WTC11 (cell line): ENCODE measurements at regions not wholly inside any gene's neighbourhood (a gene's known extent, or its start where the extent isn't known, plus 50 kb on each side); places are given as distances from the start of the nearest gene placed in this dataset.

Source experiments
- ATAC-seq: fragments of 200-7000 bp; cut with Tn5 transposase; 2 replicates; pipeline ENCODE4 v1.10.0; 2021; ENCODE audit warnings: mild to moderate bottlenecking, moderate library complexity
- CTCF ChIA-PET: fragments of 300-600 bp; sonication (Branson Sonifier 250); formaldehyde crosslinking; loops from one replicate; lab custom pipeline; 2021; ENCODE audit warnings: antibody characterized with exemption; lab: Charles Lee
- POLR2A ChIA-PET: fragments of 350-600 bp; sonication (Branson Sonifier 250); formaldehyde crosslinking; loops from one replicate; lab custom pipeline; 2021; ENCODE audit warnings: antibody characterized with exemption; lab: Charles Lee
- DNase-seq: peaks from one replicate; pipeline ENCODE4 v3.0.0; 2021; ENCODE audit warnings: low spot score
- H3K27ac Mint-ChIP-seq: 2 replicates; pipeline ENCODE4 v1.8.0; 2021; ENCODE audit warnings: mixed read lengths
- H3K27me3 Mint-ChIP-seq: 2 replicates; pipeline ENCODE4 v1.8.0; 2021; ENCODE audit warnings: low read depth, mild to moderate bottlenecking, moderate library complexity, mixed read lengths
- H3K36me3 Mint-ChIP-seq: 2 replicates; pipeline ENCODE4 v1.8.0; 2021; ENCODE audit warnings: mixed read lengths
- H3K4me1 Mint-ChIP-seq: 2 replicates; pipeline ENCODE4 v1.8.0; 2022; ENCODE audit warnings: mixed read lengths
- H3K4me3 Mint-ChIP-seq: 2 replicates; pipeline ENCODE4 v1.8.0; 2021; ENCODE audit warnings: mild to moderate bottlenecking, moderate library complexity, mixed read lengths
- H3K9me3 Mint-ChIP-seq: 2 replicates; pipeline ENCODE4 v1.8.0; 2021; ENCODE audit warnings: mixed read lengths
- ATF1 ChIP-seq: sonication (generic); formaldehyde crosslinking; IDR thresholded peaks from 2 replicates; pipeline ENCODE4 v1.8.1; 2023; ENCODE audit warnings: mild to moderate bottlenecking, moderate library complexity, missing genetic modification reagents
- ESRRA ChIP-seq: sonication (generic); formaldehyde crosslinking; IDR thresholded peaks from 2 replicates; pipeline ENCODE4 v1.8.1; 2022; ENCODE audit warnings: mild to moderate bottlenecking, missing genetic modification reagents, borderline replicate concordance
- ETV6 ChIP-seq: sonication (generic); formaldehyde crosslinking; IDR thresholded peaks from 2 replicates; pipeline ENCODE4 v1.8.1; 2022; ENCODE audit warnings: mild to moderate bottlenecking, missing genetic modification reagents
- GRHL2 ChIP-seq: fragments of 250-450 bp; sonication (Bioruptor Pico); IDR thresholded peaks from 2 replicates; pipeline ENCODE4 v1.8.0; 2022; ENCODE audit warnings: mild to moderate bottlenecking, moderate library complexity; ENCODE audit not compliant: insufficient replicate concordance, severe bottlenecking
- GTF2I ChIP-seq: fragments of 250-450 bp; sonication (Bioruptor Pico); conservative IDR thresholded peaks from 2 replicates; pipeline ENCODE4 v1.4.0; 2021; ENCODE audit warnings: mild to moderate bottlenecking
- JUN ChIP-seq: sonication (generic); formaldehyde crosslinking; IDR thresholded peaks from 2 replicates; pipeline ENCODE4 v1.8.0; 2023; ENCODE audit warnings: mild to moderate bottlenecking, missing genetic modification reagents
- MXD4 ChIP-seq: fragments of 250-450 bp; sonication (Bioruptor Pico); IDR thresholded peaks from 2 replicates; pipeline ENCODE4 v1.8.0; 2021; ENCODE audit warnings: mild to moderate bottlenecking, moderate library complexity, borderline replicate concordance
- MYBL2 ChIP-seq: sonication (generic); formaldehyde crosslinking; IDR thresholded peaks from 2 replicates; pipeline ENCODE4 v1.8.1; 2023; ENCODE audit warnings: mild to moderate bottlenecking, moderate library complexity, missing genetic modification reagents
- ZNF232 ChIP-seq: sonication (generic); formaldehyde crosslinking; IDR thresholded peaks from 2 replicates; pipeline ENCODE4 v1.8.0; 2022; ENCODE audit warnings: mild to moderate bottlenecking, missing genetic modification reagents
- ZNF317 ChIP-seq: sonication (generic); formaldehyde crosslinking; IDR thresholded peaks from 2 replicates; pipeline ENCODE4 v1.8.1; 2023; ENCODE audit warnings: low read depth, mild to moderate bottlenecking, moderate library complexity, missing genetic modification reagents, borderline replicate concordance
- TF ChIP-seq, protein P1 (sequence below): fragments of 200-600 bp; IDR thresholded peaks from 2 replicates; pipeline ENCODE4 v1.8.0; 2022; ENCODE audit warnings: antibody characterized with exemption
- TF ChIP-seq, protein P2 (sequence below): fragments of 250-450 bp; sonication (Bioruptor Pico); IDR thresholded peaks from 2 replicates; pipeline ENCODE4 v1.9.0; 2021; ENCODE audit warnings: mild to moderate bottlenecking
- TF ChIP-seq, protein P3 (sequence below): sonication (generic); formaldehyde crosslinking; IDR thresholded peaks from 2 replicates; pipeline ENCODE4 v1.8.0; 2022; ENCODE audit warnings: mild to moderate bottlenecking, missing genetic modification reagents
- TF ChIP-seq, protein P4 (sequence below): sonication (generic); formaldehyde crosslinking; IDR thresholded peaks from 2 replicates; pipeline ENCODE4 v1.8.1; 2023; ENCODE audit warnings: mild to moderate bottlenecking, missing genetic modification reagents, moderate library complexity
- TF ChIP-seq, protein P5 (sequence below): sonication (generic); formaldehyde crosslinking; IDR thresholded peaks from 2 replicates; pipeline ENCODE4 v1.8.1; 2023; ENCODE audit warnings: mild to moderate bottlenecking, missing genetic modification reagents
- TF ChIP-seq, protein P6 (sequence below): sonication (generic); formaldehyde crosslinking; conservative IDR thresholded peaks from 2 replicates; pipeline ENCODE4 v1.8.1; 2023; ENCODE audit warnings: mild to moderate bottlenecking, low read depth, missing genetic modification reagents, moderate library complexity
- TF ChIP-seq, protein P7 (sequence below): sonication (generic); formaldehyde crosslinking; IDR thresholded peaks from 2 replicates; pipeline ENCODE4 v1.8.1; 2023; ENCODE audit warnings: mild to moderate bottlenecking, missing genetic modification reagents, borderline replicate concordance
- TF ChIP-seq, protein P8 (sequence below): sonication (generic); formaldehyde crosslinking; IDR thresholded peaks from 2 replicates; pipeline ENCODE4 v1.8.1; 2022; ENCODE audit warnings: low read depth, missing genetic modification reagents, borderline replicate concordance

DNA sequence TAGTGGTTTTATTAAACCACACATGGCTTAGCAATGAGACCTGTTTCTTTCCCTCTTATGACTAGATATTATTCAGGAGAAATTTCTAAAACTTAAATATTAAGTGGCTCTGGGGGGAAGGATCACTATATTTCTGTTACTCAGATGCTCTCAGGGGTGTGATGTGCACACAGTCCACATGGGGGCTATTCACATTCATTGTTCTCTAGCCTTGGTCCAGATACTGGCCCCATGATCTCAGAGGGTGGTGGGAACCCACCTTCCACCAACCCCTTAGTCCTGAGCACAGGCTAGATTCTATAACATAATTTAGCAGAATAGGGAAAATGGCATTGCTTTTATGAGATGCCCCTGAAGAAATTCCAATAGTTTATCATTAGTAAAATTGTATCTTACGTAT, 149.0 kb upstream of the ST8SIA2 start:
- no peaks in the 10 kb centered on the region for H3K36me3 Mint-ChIP-seq
- ATAC-seq (no peak), DNase-seq (no peak)
- TF ChIP-seq MYBL2 (CRISPR knock-in tag) (no peak), ESRRA (CRISPR knock-in tag) (no peak), GTF2I (CRISPR knock-in tag) (no peak), ZNF232 (CRISPR knock-in tag) (no peak), MXD4 (CRISPR knock-in tag) (no peak), ATF1 (no peak), ZNF317 (CRISPR knock-in tag) (no peak), JUN (CRISPR knock-in tag) (no peak), ETV6 (CRISPR knock-in tag) (no peak), GRHL2 (CRISPR knock-in tag) (no peak)
- TF ChIP-seq, protein P1, sequence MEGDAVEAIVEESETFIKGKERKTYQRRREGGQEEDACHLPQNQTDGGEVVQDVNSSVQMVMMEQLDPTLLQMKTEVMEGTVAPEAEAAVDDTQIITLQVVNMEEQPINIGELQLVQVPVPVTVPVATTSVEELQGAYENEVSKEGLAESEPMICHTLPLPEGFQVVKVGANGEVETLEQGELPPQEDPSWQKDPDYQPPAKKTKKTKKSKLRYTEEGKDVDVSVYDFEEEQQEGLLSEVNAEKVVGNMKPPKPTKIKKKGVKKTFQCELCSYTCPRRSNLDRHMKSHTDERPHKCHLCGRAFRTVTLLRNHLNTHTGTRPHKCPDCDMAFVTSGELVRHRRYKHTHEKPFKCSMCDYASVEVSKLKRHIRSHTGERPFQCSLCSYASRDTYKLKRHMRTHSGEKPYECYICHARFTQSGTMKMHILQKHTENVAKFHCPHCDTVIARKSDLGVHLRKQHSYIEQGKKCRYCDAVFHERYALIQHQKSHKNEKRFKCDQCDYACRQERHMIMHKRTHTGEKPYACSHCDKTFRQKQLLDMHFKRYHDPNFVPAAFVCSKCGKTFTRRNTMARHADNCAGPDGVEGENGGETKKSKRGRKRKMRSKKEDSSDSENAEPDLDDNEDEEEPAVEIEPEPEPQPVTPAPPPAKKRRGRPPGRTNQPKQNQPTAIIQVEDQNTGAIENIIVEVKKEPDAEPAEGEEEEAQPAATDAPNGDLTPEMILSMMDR = no peak
- TF ChIP-seq, protein P2, sequence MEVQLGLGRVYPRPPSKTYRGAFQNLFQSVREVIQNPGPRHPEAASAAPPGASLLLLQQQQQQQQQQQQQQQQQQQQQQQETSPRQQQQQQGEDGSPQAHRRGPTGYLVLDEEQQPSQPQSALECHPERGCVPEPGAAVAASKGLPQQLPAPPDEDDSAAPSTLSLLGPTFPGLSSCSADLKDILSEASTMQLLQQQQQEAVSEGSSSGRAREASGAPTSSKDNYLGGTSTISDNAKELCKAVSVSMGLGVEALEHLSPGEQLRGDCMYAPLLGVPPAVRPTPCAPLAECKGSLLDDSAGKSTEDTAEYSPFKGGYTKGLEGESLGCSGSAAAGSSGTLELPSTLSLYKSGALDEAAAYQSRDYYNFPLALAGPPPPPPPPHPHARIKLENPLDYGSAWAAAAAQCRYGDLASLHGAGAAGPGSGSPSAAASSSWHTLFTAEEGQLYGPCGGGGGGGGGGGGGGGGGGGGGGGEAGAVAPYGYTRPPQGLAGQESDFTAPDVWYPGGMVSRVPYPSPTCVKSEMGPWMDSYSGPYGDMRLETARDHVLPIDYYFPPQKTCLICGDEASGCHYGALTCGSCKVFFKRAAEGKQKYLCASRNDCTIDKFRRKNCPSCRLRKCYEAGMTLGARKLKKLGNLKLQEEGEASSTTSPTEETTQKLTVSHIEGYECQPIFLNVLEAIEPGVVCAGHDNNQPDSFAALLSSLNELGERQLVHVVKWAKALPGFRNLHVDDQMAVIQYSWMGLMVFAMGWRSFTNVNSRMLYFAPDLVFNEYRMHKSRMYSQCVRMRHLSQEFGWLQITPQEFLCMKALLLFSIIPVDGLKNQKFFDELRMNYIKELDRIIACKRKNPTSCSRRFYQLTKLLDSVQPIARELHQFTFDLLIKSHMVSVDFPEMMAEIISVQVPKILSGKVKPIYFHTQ (CRISPR knock-in tag) = no peak
- TF ChIP-seq, protein P3, sequence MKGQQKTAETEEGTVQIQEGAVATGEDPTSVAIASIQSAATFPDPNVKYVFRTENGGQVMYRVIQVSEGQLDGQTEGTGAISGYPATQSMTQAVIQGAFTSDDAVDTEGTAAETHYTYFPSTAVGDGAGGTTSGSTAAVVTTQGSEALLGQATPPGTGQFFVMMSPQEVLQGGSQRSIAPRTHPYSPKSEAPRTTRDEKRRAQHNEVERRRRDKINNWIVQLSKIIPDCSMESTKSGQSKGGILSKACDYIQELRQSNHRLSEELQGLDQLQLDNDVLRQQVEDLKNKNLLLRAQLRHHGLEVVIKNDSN (CRISPR knock-in tag) = no peak
- TF ChIP-seq, protein P4, sequence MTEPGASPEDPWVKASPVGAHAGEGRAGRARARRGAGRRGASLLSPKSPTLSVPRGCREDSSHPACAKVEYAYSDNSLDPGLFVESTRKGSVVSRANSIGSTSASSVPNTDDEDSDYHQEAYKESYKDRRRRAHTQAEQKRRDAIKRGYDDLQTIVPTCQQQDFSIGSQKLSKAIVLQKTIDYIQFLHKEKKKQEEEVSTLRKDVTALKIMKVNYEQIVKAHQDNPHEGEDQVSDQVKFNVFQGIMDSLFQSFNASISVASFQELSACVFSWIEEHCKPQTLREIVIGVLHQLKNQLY = no peak
- TF ChIP-seq, protein P5, sequence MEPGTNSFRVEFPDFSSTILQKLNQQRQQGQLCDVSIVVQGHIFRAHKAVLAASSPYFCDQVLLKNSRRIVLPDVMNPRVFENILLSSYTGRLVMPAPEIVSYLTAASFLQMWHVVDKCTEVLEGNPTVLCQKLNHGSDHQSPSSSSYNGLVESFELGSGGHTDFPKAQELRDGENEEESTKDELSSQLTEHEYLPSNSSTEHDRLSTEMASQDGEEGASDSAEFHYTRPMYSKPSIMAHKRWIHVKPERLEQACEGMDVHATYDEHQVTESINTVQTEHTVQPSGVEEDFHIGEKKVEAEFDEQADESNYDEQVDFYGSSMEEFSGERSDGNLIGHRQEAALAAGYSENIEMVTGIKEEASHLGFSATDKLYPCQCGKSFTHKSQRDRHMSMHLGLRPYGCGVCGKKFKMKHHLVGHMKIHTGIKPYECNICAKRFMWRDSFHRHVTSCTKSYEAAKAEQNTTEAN = no peak
- TF ChIP-seq, protein P6, sequence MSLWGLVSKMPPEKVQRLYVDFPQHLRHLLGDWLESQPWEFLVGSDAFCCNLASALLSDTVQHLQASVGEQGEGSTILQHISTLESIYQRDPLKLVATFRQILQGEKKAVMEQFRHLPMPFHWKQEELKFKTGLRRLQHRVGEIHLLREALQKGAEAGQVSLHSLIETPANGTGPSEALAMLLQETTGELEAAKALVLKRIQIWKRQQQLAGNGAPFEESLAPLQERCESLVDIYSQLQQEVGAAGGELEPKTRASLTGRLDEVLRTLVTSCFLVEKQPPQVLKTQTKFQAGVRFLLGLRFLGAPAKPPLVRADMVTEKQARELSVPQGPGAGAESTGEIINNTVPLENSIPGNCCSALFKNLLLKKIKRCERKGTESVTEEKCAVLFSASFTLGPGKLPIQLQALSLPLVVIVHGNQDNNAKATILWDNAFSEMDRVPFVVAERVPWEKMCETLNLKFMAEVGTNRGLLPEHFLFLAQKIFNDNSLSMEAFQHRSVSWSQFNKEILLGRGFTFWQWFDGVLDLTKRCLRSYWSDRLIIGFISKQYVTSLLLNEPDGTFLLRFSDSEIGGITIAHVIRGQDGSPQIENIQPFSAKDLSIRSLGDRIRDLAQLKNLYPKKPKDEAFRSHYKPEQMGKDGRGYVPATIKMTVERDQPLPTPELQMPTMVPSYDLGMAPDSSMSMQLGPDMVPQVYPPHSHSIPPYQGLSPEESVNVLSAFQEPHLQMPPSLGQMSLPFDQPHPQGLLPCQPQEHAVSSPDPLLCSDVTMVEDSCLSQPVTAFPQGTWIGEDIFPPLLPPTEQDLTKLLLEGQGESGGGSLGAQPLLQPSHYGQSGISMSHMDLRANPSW (CRISPR knock-in tag) = no peak
- TF ChIP-seq, protein P7, sequence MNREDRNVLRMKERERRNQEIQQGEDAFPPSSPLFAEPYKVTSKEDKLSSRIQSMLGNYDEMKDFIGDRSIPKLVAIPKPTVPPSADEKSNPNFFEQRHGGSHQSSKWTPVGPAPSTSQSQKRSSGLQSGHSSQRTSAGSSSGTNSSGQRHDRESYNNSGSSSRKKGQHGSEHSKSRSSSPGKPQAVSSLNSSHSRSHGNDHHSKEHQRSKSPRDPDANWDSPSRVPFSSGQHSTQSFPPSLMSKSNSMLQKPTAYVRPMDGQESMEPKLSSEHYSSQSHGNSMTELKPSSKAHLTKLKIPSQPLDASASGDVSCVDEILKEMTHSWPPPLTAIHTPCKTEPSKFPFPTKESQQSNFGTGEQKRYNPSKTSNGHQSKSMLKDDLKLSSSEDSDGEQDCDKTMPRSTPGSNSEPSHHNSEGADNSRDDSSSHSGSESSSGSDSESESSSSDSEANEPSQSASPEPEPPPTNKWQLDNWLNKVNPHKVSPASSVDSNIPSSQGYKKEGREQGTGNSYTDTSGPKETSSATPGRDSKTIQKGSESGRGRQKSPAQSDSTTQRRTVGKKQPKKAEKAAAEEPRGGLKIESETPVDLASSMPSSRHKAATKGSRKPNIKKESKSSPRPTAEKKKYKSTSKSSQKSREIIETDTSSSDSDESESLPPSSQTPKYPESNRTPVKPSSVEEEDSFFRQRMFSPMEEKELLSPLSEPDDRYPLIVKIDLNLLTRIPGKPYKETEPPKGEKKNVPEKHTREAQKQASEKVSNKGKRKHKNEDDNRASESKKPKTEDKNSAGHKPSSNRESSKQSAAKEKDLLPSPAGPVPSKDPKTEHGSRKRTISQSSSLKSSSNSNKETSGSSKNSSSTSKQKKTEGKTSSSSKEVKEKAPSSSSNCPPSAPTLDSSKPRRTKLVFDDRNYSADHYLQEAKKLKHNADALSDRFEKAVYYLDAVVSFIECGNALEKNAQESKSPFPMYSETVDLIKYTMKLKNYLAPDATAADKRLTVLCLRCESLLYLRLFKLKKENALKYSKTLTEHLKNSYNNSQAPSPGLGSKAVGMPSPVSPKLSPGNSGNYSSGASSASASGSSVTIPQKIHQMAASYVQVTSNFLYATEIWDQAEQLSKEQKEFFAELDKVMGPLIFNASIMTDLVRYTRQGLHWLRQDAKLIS (CRISPR knock-in tag) = no peak
- TF ChIP-seq, protein P8, sequence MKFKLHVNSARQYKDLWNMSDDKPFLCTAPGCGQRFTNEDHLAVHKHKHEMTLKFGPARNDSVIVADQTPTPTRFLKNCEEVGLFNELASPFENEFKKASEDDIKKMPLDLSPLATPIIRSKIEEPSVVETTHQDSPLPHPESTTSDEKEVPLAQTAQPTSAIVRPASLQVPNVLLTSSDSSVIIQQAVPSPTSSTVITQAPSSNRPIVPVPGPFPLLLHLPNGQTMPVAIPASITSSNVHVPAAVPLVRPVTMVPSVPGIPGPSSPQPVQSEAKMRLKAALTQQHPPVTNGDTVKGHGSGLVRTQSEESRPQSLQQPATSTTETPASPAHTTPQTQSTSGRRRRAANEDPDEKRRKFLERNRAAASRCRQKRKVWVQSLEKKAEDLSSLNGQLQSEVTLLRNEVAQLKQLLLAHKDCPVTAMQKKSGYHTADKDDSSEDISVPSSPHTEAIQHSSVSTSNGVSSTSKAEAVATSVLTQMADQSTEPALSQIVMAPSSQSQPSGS (CRISPR knock-in tag) = no peak
- H3K27ac Mint-ChIP-seq = no peak overlapping the region
- H3K4me1 Mint-ChIP-seq = no peaks in the 10 kb centered on the region
- no peak overlapping the region for H3K4me3 Mint-ChIP-seq
- H3K9me3 Mint-ChIP-seq = peaks cover 7% of the 10 kb centered on the region
- POLR2A ChIA-PET = no interaction called here
- H3K27me3 Mint-ChIP-seq = no peaks in the 10 kb centered on the region
- CTCF ChIA-PET = no interaction called here
